Neuronal stem cell (in vitro differentiated cells): ENCODE measurements at regions not wholly inside any gene's neighbourhood (a gene's known extent, or its start where the extent isn't known, plus 50 kb on each side); places are given as distances from the start of the nearest gene placed in this dataset.
A peak's percentile ranks its signal among the peaks of the same experiment; 100 is the strongest.

ENCODE experiments used
- DNase-seq: peaks from one replicate; pipeline ENCODE4 v3.0.0-alpha.2; 2013; ENCODE audit warnings: low spot score
- H2AFZ ChIP-seq: one replicate; pipeline ENCODE4 v1.6.1; 2013; ENCODE audit warnings: mild to moderate bottlenecking, low read length, inconsistent platforms
- H2AK5ac ChIP-seq: 2 replicates; pipeline ENCODE4 v1.6.1; 2013; ENCODE audit warnings: low read depth, mild to moderate bottlenecking, inconsistent platforms, low read length, moderate library complexity, mixed read lengths
- H2BK120ac ChIP-seq: 2 replicates; pipeline ENCODE4 v1.6.1; 2013; ENCODE audit warnings: low read depth, mild to moderate bottlenecking, inconsistent platforms, low read length, moderate library complexity, mixed read lengths
- H2BK12ac ChIP-seq: one replicate; pipeline ENCODE4 v1.6.1; 2013; ENCODE audit warnings: low read length, inconsistent platforms
- H2BK15ac ChIP-seq: 2 replicates; pipeline ENCODE4 v1.6.1; 2013; ENCODE audit warnings: mild to moderate bottlenecking, low read length, inconsistent platforms, mixed read lengths
- H2BK5ac ChIP-seq: one replicate; pipeline ENCODE4 v1.6.1; 2013; ENCODE audit warnings: inconsistent platforms, mild to moderate bottlenecking, low read length, moderate library complexity
- H3K14ac ChIP-seq: one replicate; pipeline ENCODE4 v1.6.1; 2013; ENCODE audit warnings: low read length, inconsistent platforms
- H3K18ac ChIP-seq: 2 replicates; pipeline ENCODE4 v1.6.1; 2013; ENCODE audit warnings: low read length, inconsistent platforms
- H3K23ac ChIP-seq: 2 replicates; pipeline ENCODE4 v1.6.1; 2013; ENCODE audit warnings: low read depth, mild to moderate bottlenecking, mixed read lengths, low read length, inconsistent platforms; ENCODE audit not compliant: poor library complexity
- H3K27ac ChIP-seq: replicated peaks from 3 replicates; pipeline ENCODE4 v1.5.1; 2013; ENCODE audit warnings: low read length, inconsistent platforms
- H3K27me3 ChIP-seq, 3 experiments: 2 replicates each; pipeline ENCODE4 v1.6.1; 2013; ENCODE audit warnings: low read length in 3 of 3, mild to moderate bottlenecking in 2 of 3, inconsistent platforms in 1 of 3, low read depth in 1 of 3, mixed read lengths in 1 of 3, moderate library complexity in 1 of 3; ENCODE audit not compliant: control insufficient read depth in 3 of 3, insufficient read depth in 3 of 3
- H3K36me3 ChIP-seq, 2 donors: replicated peaks in 1 of 2; 2 replicates each; pipeline ENCODE4 v1.6.1; 2013; ENCODE audit warnings: low read length in 2 of 2; ENCODE audit not compliant: control insufficient read depth in 2 of 2, insufficient read depth in 2 of 2
- H3K4ac ChIP-seq: 2 replicates; pipeline ENCODE4 v1.6.1; 2013; ENCODE audit warnings: inconsistent platforms, mild to moderate bottlenecking, low read length, moderate library complexity
- H3K4me1 ChIP-seq, 2 donors: 1 replicate in 1 of 2; 2 replicates in 1 of 2; pipeline ENCODE4 v1.6.1; 2013; ENCODE audit warnings: low read length in 2 of 2, low read depth in 1 of 2; ENCODE audit not compliant: control insufficient read depth in 2 of 2, insufficient read depth in 1 of 2
- H3K4me2 ChIP-seq: one replicate; pipeline ENCODE4 v1.6.1; 2013; ENCODE audit warnings: mild to moderate bottlenecking, low read length, inconsistent platforms; ENCODE audit not compliant: insufficient read depth, poor library complexity, severe bottlenecking
- H3K4me3 ChIP-seq, 2 donors: 2 replicates each; pipeline ENCODE4 v1.5.1; 2013; ENCODE audit warnings: low read length in 2 of 2, mild to moderate bottlenecking in 2 of 2, inconsistent platforms in 1 of 2, moderate library complexity in 1 of 2
- H3K79me1 ChIP-seq: one replicate; pipeline ENCODE4 v1.6.1; 2013; ENCODE audit warnings: low read depth, mild to moderate bottlenecking, inconsistent platforms, low read length, moderate library complexity
- H3K9ac ChIP-seq: one replicate; pipeline ENCODE4 v1.6.1; 2013; ENCODE audit warnings: mild to moderate bottlenecking, low read depth, low read length, inconsistent platforms; ENCODE audit not compliant: poor library complexity
- H3K9me3 ChIP-seq, 2 donors: replicated peaks in 1 of 2; 2 replicates each; pipeline versions ENCODE3 to v1.6.1; 2013; ENCODE audit warnings: low read length in 2 of 2, mild to moderate bottlenecking in 2 of 2, inconsistent platforms in 1 of 2, low read depth in 1 of 2, mixed read lengths in 1 of 2, moderate library complexity in 1 of 2; ENCODE audit not compliant: control insufficient read depth in 2 of 2, insufficient read depth in 1 of 2
- H4K8ac ChIP-seq: one replicate; pipeline ENCODE4 v1.6.1; 2013; ENCODE audit warnings: low read depth, mild to moderate bottlenecking, inconsistent platforms, low read length, moderate library complexity
- H4K91ac ChIP-seq: one replicate; pipeline ENCODE4 v1.6.1; 2013; ENCODE audit warnings: low read length, low read depth, mild to moderate bottlenecking, inconsistent platforms; ENCODE audit not compliant: poor library complexity
- WGBS, 2 donors: extraction: QIAGEN DNeasy Blood & Tissue Kit; methylation state at CpG; one replicate each; pipeline ENCODE4 v1.1.7; 2013; ENCODE audit warnings: missing lambda C conversion rate in 2 of 2, mixed read lengths in 1 of 2; ENCODE audit not compliant: insufficient read length in 2 of 2, insufficient replicate concordance in 1 of 2; ENCODE audit errors: extremely low coverage in 2 of 2; 5-methylcytosine and 5-hydroxymethylcytosine counted together

- Histone ChIP-seq H3K27me3 (no peaks in the 10 kb centered on the region), H2AFZ (no peak overlapping the region), H3K9ac (no peak overlapping the region), H3K4me1 (no peaks in the 10 kb centered on the region), H3K23ac (no peak overlapping the region), H2BK120ac (no peak overlapping the region), H3K4me2 (no peak overlapping the region), H3K14ac (no peak overlapping the region), H3K36me3 (no peaks in the 10 kb centered on the region), H4K8ac (no peak overlapping the region), H3K9me3 (no peaks in the 10 kb centered on the region), H3K18ac (no peak overlapping the region), H3K27ac (no peak overlapping the region), H3K4me3 (no peak overlapping the region), H3K79me1 (no peaks in the 10 kb centered on the region), H2AK5ac (no peak overlapping the region), H4K91ac (no peak overlapping the region), H2BK12ac (no peak overlapping the region), H3K4ac (no peak overlapping the region), H2BK5ac (no peak overlapping the region), H2BK15ac (no peak overlapping the region)
- WGBS, 2 donors: no CpG with 5 or more reads among the region's 2 CpGs
- DNase-seq: no peak
These were observed 244.0 kb downstream of the ARL6IP6 start for GRCh38 chr2:152962446-152962845.

- no peak overlapping the region for H3K4me2 ChIP-seq
- H2BK12ac ChIP-seq: no peak overlapping the region
- no peak overlapping the region for H2BK5ac ChIP-seq
- H4K91ac ChIP-seq: no peak overlapping the region
- H3K4ac ChIP-seq: no peak overlapping the region
- H3K79me1 ChIP-seq: no peaks in the 10 kb centered on the region
- no peak overlapping the region for H3K14ac ChIP-seq
- no peak overlapping the region for H2BK120ac ChIP-seq
- H3K4me1 ChIP-seq: no peaks in the 10 kb centered on the region
- H3K9me3 ChIP-seq: no peaks in the 10 kb centered on the region
- no peak overlapping the region for H2BK15ac ChIP-seq
- no peaks in the 10 kb centered on the region for H3K36me3 ChIP-seq
- no peak overlapping the region for H3K27ac ChIP-seq
- no peak overlapping the region for H2AFZ ChIP-seq
- no peak overlapping the region for H4K8ac ChIP-seq
- DNase-seq: no peak
- H3K23ac ChIP-seq: no peak overlapping the region
- peaks cover 0 to 4% (median 0%) of the 10 kb centered on the region in 3 experiments for H3K27me3 ChIP-seq
- H3K9ac ChIP-seq: no peak overlapping the region
- no peak overlapping the region for H3K4me3 ChIP-seq
- no CpG with 5 or more reads among the region's 4 CpGs for WGBS, 2 donors
- no peak overlapping the region for H3K18ac ChIP-seq
- no peak overlapping the region for H2AK5ac ChIP-seq
These were observed 242.9 kb downstream of the ARL6IP6 start for GRCh38 chr2:152961351-152961750.

GRCh38 chr2:152950126-152950525 lies 231.7 kb downstream of the ARL6IP6 start:
- Histone ChIP-seq H3K9ac (no peak overlapping the region), H3K36me3 (no peaks in the 10 kb centered on the region), H3K27ac (no peak overlapping the region), H4K91ac (no peak overlapping the region), H2BK5ac (no peak overlapping the region), H4K8ac (no peak overlapping the region), H3K4me1 (peaks cover 0 to 1% of the 10 kb centered on the region in 2 donors), H2BK15ac (no peak overlapping the region), H3K27me3 (no peaks in the 10 kb centered on the region), H3K23ac (no peak overlapping the region), H2AFZ (no peak overlapping the region), H3K4me3 (no peak overlapping the region), H3K4me2 (no peak overlapping the region), H3K14ac (no peak overlapping the region), H2AK5ac (no peak overlapping the region), H3K79me1 (no peaks in the 10 kb centered on the region), H3K4ac (no peak overlapping the region), H3K18ac (no peak overlapping the region), H2BK12ac (no peak overlapping the region), H3K9me3 (no peaks in the 10 kb centered on the region), H2BK120ac (no peak overlapping the region)
- peak; percentile 46 for DNase-seq
- no CpG with 5 or more reads among the region's 2 CpGs for WGBS, 2 donors

- no peak overlapping the region for H3K18ac ChIP-seq
- peaks cover 0 to 1% of the 10 kb centered on the region in 2 donors for H3K4me1 ChIP-seq
- no peak overlapping the region for H3K4me2 ChIP-seq
- H3K4me3 ChIP-seq: no peak overlapping the region
- no peak overlapping the region for H3K23ac ChIP-seq
- no peak overlapping the region for H3K9ac ChIP-seq
- no peaks in the 10 kb centered on the region for H3K9me3 ChIP-seq
- H2AFZ ChIP-seq: no peak overlapping the region
- no peaks in the 10 kb centered on the region for H3K79me1 ChIP-seq
- no peak overlapping the region for H2BK12ac ChIP-seq
- no peak overlapping the region for H4K8ac ChIP-seq
- no peak for DNase-seq
- H2BK15ac ChIP-seq: no peak overlapping the region
- no peak overlapping the region for H2BK120ac ChIP-seq
- no peaks in the 10 kb centered on the region for H3K27me3 ChIP-seq
- no peak overlapping the region for H2BK5ac ChIP-seq
- no CpG with 5 or more reads among the region's 2 CpGs for WGBS, 2 donors
- H4K91ac ChIP-seq: no peak overlapping the region
- no peak overlapping the region for H2AK5ac ChIP-seq
- H3K36me3 ChIP-seq: no peaks in the 10 kb centered on the region
- no peak overlapping the region for H3K4ac ChIP-seq
- H3K14ac ChIP-seq: no peak overlapping the region
- no peak overlapping the region for H3K27ac ChIP-seq
These were observed 225.7 kb downstream of the ARL6IP6 start for GRCh38 chr2:152944099-152944498.
